Hepatocyte (in vitro differentiated cells): ENCODE measurements at regions not wholly inside any gene's neighbourhood (a gene's known extent, or its start where the extent isn't known, plus 50 kb on each side); places are given as distances from the start of the nearest gene placed in this dataset.
A peak's percentile ranks its signal among the peaks of the same experiment; 100 is the strongest.

ENCODE experiments used
- DNase-seq: peaks from one replicate; pipeline ENCODE4 v3.0.0-alpha.2; 2016; ENCODE audit warnings: low spot score
- H2AFZ ChIP-seq: fragments of 200-600 bp; sonication (generic); 2 replicates; pipeline ENCODE4 v1.6.0; 2016; ENCODE audit warnings: antibody characterized with exemption, mild to moderate bottlenecking
- H3K27ac ChIP-seq: fragments of 200-600 bp; sonication (generic); 2 replicates; pipeline ENCODE4 v1.5.1; 2016; ENCODE audit warnings: mild to moderate bottlenecking
- H3K27me3 ChIP-seq: fragments of 200-600 bp; sonication (generic); 2 replicates; pipeline ENCODE4 v1.6.1; 2016
- H3K36me3 ChIP-seq: fragments of 200-600 bp; sonication (generic); replicated peaks from 2 replicates; pipeline ENCODE4 v1.5.1; 2016; ENCODE audit warnings: low read depth; ENCODE audit not compliant: insufficient read depth
- H3K4me1 ChIP-seq: fragments of 200-600 bp; sonication (generic); 2 replicates; pipeline ENCODE4 v1.5.1; 2016; ENCODE audit warnings: mild to moderate bottlenecking, moderate library complexity; ENCODE audit not compliant: insufficient read depth
- H3K4me2 ChIP-seq: fragments of 200-600 bp; sonication (generic); 2 replicates; pipeline ENCODE4 v1.6.0; 2016
- H3K4me3 ChIP-seq: fragments of 200-600 bp; sonication (generic); 2 replicates; pipeline ENCODE4 v1.5.1; 2016; ENCODE audit warnings: mild to moderate bottlenecking
- H3K79me2 ChIP-seq: fragments of 200-600 bp; sonication (generic); 2 replicates; pipeline ENCODE4 v1.6.0; 2017; ENCODE audit warnings: mild to moderate bottlenecking
- H3K9me2 ChIP-seq: fragments of 200-600 bp; sonication (generic); replicated peaks from 2 replicates; pipeline ENCODE4 v1.6.0; 2017; ENCODE audit warnings: mild to moderate bottlenecking; ENCODE audit not compliant: insufficient read depth
- H3K9me3 ChIP-seq: fragments of 200-600 bp; sonication (generic); 2 replicates; pipeline ENCODE4 v1.5.1; 2016; ENCODE audit warnings: low read depth, mild to moderate bottlenecking
- H4K20me1 ChIP-seq: fragments of 200-600 bp; sonication (generic); 2 replicates; pipeline ENCODE4 v1.6.0; 2016; ENCODE audit warnings: mild to moderate bottlenecking; ENCODE audit not compliant: insufficient read depth, poor library complexity, severe bottlenecking
- EZH2 ChIP-seq: fragments of 200-600 bp; sonication (generic); IDR thresholded peaks from 2 replicates; pipeline ENCODE4 v1.6.1; 2016; ENCODE audit warnings: antibody characterized with exemption, mild to moderate bottlenecking, borderline replicate concordance
- EZH2phosphoT487 ChIP-seq: fragments of 200-600 bp; sonication (generic); IDR thresholded peaks from one replicate; pipeline ENCODE4 v1.6.1; 2018; ENCODE audit warnings: antibody characterized with exemption, mild to moderate bottlenecking, low read depth, moderate library complexity; ENCODE audit not compliant: unreplicated experiment, severe bottlenecking
- WGBS: methylation state at CpG from one replicate; pipeline ENCODE4 v1.1.6; 2016; ENCODE audit warnings: low lambda C conversion rate; ENCODE audit errors: missing lambda C conversion rate; 5-methylcytosine and 5-hydroxymethylcytosine counted together
- TF ChIP-seq, protein P1 (sequence below): fragments of 200-600 bp; sonication (generic); IDR thresholded peaks from 2 replicates; pipeline ENCODE4 v1.5.1; 2016; ENCODE audit warnings: antibody characterized with exemption, mild to moderate bottlenecking; ENCODE audit not compliant: poor library complexity

DNA sequence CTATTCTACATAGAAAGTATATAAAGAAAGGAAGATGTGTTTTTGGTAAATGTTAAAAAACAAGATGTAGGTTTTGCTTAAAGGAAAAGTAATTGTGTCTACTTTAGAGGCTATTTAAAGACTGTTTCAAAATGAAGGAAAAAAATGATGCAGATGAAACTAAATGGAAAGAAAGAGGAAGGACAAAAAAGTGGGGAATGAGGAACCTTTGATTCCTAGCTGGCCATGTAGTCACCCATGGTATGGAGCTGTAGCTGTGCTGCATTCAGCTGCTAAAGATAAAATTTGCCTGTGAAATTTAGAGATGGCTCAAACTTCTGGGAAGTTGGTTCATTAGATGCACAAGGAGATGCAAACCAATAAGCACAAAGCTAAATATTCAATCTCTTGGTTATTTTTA is 86.8 kb upstream of the SERBP1 start:
- Histone ChIP-seq H3K27ac (no peak overlapping the region), H3K79me2 (no peaks in the 10 kb centered on the region), H3K36me3 (no peaks in the 10 kb centered on the region), H3K4me1 (peaks cover 8% of the 10 kb centered on the region), H3K4me2 (no peak overlapping the region), H4K20me1 (no peaks in the 10 kb centered on the region), H2AFZ (no peak overlapping the region), H3K4me3 (no peak overlapping the region), H3K9me3 (peaks cover 6% of the 10 kb centered on the region), H3K27me3 (no peaks in the 10 kb centered on the region), H3K9me2 (no peaks in the 10 kb centered on the region)
- no peak for TF ChIP-seq EZH2phosphoT487
- no peak for TF ChIP-seq EZH2
- TF ChIP-seq, protein P1, sequence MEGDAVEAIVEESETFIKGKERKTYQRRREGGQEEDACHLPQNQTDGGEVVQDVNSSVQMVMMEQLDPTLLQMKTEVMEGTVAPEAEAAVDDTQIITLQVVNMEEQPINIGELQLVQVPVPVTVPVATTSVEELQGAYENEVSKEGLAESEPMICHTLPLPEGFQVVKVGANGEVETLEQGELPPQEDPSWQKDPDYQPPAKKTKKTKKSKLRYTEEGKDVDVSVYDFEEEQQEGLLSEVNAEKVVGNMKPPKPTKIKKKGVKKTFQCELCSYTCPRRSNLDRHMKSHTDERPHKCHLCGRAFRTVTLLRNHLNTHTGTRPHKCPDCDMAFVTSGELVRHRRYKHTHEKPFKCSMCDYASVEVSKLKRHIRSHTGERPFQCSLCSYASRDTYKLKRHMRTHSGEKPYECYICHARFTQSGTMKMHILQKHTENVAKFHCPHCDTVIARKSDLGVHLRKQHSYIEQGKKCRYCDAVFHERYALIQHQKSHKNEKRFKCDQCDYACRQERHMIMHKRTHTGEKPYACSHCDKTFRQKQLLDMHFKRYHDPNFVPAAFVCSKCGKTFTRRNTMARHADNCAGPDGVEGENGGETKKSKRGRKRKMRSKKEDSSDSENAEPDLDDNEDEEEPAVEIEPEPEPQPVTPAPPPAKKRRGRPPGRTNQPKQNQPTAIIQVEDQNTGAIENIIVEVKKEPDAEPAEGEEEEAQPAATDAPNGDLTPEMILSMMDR, result no peak
- DNase-seq, result no peak

DNA sequence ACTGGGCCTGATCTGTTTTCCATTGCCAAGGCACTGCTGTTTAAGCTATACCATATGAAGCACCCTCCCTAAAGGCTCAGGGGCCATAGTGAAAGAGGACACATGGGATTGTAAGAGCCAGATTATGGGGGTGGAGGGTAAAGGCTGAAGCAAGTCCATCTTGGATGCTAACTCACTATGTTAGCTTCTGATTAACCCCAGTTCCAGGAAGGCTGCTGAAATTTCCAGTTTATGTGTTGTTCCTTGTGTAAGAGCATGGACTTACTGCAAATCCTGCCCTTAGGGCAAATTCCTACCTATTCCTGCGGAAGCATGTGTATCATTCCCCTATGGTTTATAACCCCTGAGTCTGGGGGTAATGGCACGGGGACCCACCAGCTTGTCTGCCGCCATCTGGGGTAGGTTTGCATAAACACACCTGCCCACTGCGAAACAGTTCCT is 91.8 kb upstream of the SERBP1 start:
- Histone ChIP-seq H3K4me3 (no peak overlapping the region), H3K4me2 (no peak overlapping the region), H3K27ac (no peak overlapping the region), H2AFZ (no peak overlapping the region), H3K9me2 (no peaks in the 10 kb centered on the region), H3K4me1 (no peaks in the 10 kb centered on the region), H3K9me3 (no peaks in the 10 kb centered on the region), H3K27me3 (no peaks in the 10 kb centered on the region), H3K36me3 (no peaks in the 10 kb centered on the region), H3K79me2 (no peaks in the 10 kb centered on the region), H4K20me1 (no peaks in the 10 kb centered on the region)
- TF ChIP-seq EZH2 (no peak), EZH2phosphoT487 (no peak)
- TF ChIP-seq, protein P1, result no peak
- 77% methylated on average over 4 of the region's 4 CpGs for WGBS
- DNase-seq, result peak; percentile 26

DNA sequence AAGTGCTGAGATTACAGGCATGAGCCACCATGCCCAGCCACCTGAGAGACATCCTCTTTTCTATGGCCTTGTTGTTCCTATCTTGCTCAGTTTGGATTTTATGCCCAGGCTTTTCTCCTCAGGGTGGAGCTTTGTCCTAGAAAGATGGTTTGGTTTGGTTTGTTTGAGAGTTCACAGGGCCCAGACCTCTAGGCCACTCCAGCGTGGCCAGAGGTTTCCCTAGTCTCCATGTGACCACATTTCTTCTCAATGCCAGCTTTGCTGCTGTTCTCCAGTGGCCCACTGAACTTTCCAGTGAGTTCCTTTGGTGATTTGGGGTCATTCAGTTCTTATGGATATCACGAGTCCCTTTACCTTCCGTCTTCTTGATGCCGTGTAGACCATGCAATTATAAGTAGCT is 92.6 kb upstream of the SERBP1 start:
- Histone ChIP-seq H3K4me3 (no peak overlapping the region), H3K27me3 (no peaks in the 10 kb centered on the region), H3K4me2 (no peak overlapping the region), H4K20me1 (no peaks in the 10 kb centered on the region), H2AFZ (no peak overlapping the region), H3K27ac (no peak overlapping the region), H3K79me2 (no peaks in the 10 kb centered on the region), H3K9me2 (no peaks in the 10 kb centered on the region), H3K36me3 (no peaks in the 10 kb centered on the region), H3K4me1 (no peaks in the 10 kb centered on the region), H3K9me3 (no peaks in the 10 kb centered on the region)
- TF ChIP-seq, protein P1, result no peak
- TF ChIP-seq EZH2 (no peak), EZH2phosphoT487 (no peak)
- WGBS, result 97% methylated on average over 4 of the region's 4 CpGs
- no peak for DNase-seq
